GM12873 (cell line): ENCODE measurements at regions not wholly inside any gene's neighbourhood (a gene's known extent, or its start where the extent isn't known, plus 50 kb on each side); places are given as distances from the start of the nearest gene placed in this dataset.

Experiments used
- TF ChIP-seq, protein P1 (sequence below): IDR thresholded peaks from 2 replicates; pipeline ENCODE4 v1.5.1; 2012; ENCODE audit warnings: low read depth, mild to moderate bottlenecking, moderate library complexity, low read length, control low read depth; ENCODE audit not compliant: insufficient read depth; ENCODE audit errors: missing control alignments

DNA sequence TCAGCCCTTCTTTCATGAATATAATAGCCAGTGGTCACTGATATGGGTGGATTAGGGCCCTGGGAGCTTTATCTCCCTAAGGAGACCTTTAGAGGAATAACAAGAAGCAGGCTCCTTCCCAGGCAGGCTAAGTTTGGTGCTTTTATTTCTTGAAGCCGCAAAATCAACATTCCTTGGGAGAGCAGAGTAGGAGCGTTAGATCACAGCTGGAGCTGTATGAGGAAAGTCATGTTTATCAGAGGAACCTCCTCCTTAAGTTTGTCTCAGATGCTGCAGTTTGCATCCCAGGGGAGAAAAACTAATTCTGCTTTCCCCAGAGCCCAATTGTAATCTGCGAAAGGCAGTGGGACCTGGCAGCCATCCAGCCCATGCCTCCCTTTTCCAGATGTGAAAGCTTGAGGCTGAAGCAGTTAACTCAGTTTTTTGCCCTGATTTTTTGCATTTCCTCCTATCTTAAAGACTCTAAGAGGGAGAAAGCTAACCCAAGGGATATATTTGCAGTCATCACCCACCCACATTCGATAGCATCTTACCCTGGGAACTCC lies 186.0 kb upstream of the FRMPD4 start:
- TF ChIP-seq, protein P1, sequence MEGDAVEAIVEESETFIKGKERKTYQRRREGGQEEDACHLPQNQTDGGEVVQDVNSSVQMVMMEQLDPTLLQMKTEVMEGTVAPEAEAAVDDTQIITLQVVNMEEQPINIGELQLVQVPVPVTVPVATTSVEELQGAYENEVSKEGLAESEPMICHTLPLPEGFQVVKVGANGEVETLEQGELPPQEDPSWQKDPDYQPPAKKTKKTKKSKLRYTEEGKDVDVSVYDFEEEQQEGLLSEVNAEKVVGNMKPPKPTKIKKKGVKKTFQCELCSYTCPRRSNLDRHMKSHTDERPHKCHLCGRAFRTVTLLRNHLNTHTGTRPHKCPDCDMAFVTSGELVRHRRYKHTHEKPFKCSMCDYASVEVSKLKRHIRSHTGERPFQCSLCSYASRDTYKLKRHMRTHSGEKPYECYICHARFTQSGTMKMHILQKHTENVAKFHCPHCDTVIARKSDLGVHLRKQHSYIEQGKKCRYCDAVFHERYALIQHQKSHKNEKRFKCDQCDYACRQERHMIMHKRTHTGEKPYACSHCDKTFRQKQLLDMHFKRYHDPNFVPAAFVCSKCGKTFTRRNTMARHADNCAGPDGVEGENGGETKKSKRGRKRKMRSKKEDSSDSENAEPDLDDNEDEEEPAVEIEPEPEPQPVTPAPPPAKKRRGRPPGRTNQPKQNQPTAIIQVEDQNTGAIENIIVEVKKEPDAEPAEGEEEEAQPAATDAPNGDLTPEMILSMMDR: no peak

DNA sequence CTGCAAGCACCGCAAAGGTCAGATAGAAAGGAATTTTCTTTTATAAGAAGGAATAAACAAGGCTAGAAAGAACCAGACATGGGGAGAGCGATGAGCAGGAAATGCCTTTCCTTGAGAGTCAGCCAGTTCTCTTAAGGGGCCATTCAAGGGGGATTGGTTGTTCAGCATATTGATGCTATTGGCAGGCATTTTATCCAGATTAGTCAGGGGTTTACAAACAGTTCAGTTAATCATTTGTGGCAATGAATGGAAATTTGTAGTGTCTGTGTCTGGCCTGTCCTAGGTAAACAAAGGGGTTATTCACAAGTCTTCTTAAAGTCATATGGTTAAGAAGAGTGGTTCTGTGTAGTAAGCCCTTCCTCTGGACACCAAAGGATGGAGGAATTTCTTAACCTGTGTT lies 184.7 kb upstream of the FRMPD4 start:
- TF ChIP-seq, protein P1: no peak

DNA sequence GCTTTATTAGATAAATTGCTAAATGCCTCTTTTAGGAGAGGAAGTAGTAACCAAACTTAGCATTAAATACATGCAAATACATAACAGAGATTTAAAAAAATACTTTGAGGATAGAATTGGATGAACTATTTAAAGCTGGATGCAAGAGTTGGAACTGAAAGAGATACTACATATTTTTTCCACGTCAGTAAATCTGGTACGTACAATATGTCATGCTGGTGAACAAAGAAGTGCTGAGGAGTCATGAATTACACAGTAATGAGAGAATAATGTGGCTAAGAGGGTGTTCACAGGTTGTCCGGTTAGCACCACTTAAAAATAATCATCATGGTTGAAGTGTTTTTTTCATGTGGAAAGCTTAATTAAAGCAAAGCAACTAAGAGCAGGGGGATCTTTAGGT lies 184.1 kb upstream of the FRMPD4 start:
- TF ChIP-seq, protein P1: no peak

DNA sequence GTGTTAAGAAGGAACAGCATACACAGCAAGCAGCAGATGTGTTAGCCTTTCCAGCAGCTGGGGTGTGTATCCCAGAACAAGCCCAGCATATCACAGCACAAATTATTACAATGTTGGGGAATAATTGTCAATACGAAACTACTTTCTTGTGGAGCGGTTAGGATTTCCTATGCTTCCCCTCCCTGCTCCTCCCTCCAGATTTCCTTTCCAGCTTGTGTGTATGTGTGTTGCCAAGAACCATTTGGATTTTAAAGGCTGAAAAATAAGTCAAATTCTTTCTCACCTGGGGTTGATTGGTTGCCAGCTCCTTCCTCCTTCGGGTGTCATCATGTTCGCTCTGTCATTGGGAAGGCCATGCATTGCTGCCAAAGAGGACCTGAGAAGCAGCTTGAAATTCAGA lies 178.2 kb upstream of the FRMPD4 start:
- TF ChIP-seq, protein P1: no peak

DNA sequence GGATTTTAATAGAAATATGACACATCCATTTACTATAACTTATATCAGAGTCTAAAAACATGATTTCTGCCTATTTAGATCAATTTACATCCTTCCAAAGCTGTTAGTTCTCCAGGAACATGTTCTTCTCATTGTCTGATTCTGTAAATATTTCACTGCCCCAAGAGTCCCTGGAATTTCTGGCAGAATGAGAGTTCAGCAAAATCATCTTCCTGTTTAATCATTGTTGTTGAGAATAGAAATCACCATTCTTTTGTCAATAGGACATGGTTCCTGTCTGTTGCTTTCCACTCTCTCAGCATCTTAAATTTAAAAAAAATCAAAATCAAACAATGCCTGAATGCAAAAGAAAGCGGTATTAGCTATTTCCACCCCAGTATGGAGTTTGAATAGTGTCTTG lies 172.8 kb upstream of the FRMPD4 start:
- TF ChIP-seq, protein P1: no peak

DNA sequence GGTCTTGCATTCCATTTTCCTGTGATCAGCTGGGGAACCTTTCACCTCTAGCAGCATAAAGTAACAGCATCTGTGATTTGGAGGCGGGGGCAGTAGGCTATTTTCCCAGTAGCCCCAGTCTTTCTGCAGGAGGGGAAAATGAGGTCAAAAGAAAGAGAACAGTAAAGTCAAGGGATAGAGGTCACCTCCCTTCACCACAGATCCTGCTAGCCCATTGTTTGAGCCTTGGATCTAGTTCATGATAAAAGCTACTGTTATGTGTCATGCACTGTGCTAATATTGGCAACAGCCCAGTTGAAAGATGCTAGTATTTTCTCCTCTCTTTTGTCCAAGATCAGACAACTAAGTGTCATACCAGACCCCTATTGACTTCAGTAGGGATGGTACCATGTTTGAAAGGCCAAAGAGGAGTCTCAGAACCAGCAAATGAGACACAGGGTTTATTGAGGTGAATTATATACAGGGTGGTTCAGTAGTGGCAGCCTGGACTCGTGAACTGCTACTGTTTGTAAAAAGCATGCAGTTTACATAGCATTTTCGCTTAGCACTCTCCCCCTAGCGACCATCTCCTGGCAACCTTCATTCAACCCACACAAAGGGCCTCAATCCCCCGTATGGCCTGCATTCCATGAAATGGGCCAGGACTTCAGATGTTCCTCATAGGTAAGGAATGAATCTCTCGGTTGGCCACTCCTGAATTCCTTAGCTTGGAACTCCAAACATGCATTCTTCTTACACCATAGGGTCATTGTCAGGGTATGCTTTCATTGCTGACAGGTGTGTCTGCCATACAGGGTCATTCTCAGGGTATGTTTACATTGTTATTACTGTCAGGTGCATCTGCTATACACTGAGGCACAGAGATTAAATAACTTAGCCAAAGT lies 170.0 kb upstream of the FRMPD4 start:
- TF ChIP-seq, protein P1: no peak

DNA sequence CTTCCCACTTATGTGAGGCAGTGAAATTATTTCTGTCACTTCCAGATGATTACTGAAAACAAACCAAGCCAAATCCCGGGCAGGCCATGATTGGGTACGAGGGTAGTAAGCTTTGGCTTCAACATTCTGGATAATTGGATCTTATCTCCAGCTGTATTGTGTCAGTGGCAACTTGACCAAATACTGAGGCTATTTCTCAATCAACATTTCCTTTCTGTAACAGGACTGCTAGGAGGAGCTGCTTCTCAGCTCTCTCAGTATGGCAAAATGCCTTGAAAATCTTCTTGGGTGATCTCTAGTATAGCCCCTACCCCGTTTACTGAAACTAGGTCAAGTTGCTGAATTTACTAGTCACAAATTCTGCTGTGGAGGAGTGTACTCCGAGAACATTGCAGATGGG lies 169.3 kb upstream of the FRMPD4 start:
- TF ChIP-seq, protein P1: no peak
